ENCODE measurements at regions not wholly inside any gene's neighbourhood (a gene's known extent, or its start where the extent isn't known, plus 50 kb on each side); places are given as distances from the start of the nearest gene placed in this dataset.

GRCh38 chr2:8484502-8485283, 197.2 kb upstream of the ID2 start:
- no peak for DNase-seq

GRCh38 chr2:8485736-8486135, 196.1 kb upstream of the ID2 start:
- no peak for DNase-seq

- DNase-seq = no peak
These were observed 195.7 kb upstream of the ID2 start for GRCh38 chr2:8486141-8486540.

GRCh38 chr2:8487461-8487932, 194.4 kb upstream of the ID2 start:
- no peak for DNase-seq

GRCh38 chr2:8488001-8488738, 193.7 kb upstream of the ID2 start:
- DNase-seq = no peak

- no peak for DNase-seq
These were observed 192.6 kb upstream of the ID2 start for GRCh38 chr2:8489221-8489620.

GRCh38 chr2:8489751-8490150, 192.1 kb upstream of the ID2 start:
- no peak for DNase-seq

GRCh38 chr2:8490166-8490721, 191.6 kb upstream of the ID2 start:
- DNase-seq = no peak

GRCh38 chr2:8491296-8492027, 190.4 kb upstream of the ID2 start:
- DNase-seq = no peak

GRCh38 chr2:8494151-8494550, 187.7 kb upstream of the ID2 start:
- DNase-seq = no peak

- no peak for DNase-seq
These were observed 187.3 kb upstream of the ID2 start for GRCh38 chr2:8494589-8494988.

- DNase-seq = no peak
These were observed 186.5 kb upstream of the ID2 start for GRCh38 chr2:8495189-8495989.

GRCh38 chr2:8496079-8496478, 185.8 kb upstream of the ID2 start:
- DNase-seq = no peak

- no peak for DNase-seq
These were observed 185.2 kb upstream of the ID2 start for GRCh38 chr2:8496617-8497016.

GRCh38 chr2:8498994-8499393, 182.9 kb upstream of the ID2 start:
- DNase-seq = no peak

GRCh38 chr2:8500124-8501054, 181.5 kb upstream of the ID2 start:
- DNase-seq = no peak

- DNase-seq = no peak
These were observed 180.7 kb upstream of the ID2 start for GRCh38 chr2:8501061-8501720.

GRCh38 chr2:8502316-8502715, 179.5 kb upstream of the ID2 start:
- DNase-seq = no peak

- no peak for DNase-seq
These were observed 176.4 kb upstream of the ID2 start for GRCh38 chr2:8505311-8505920.

- DNase-seq = no peak
These were observed 175.1 kb upstream of the ID2 start for GRCh38 chr2:8506746-8507145.

Measured in NCI-H187 treated with DMSO at 0.1 percent for 48 hours (cell line).